Hematopoietic multipotent progenitor cell treated with erythropoietin and hydrocortisone succinate and interleukin-3 and kit ligand, for 4 days (in vitro differentiated cells): ENCODE measurements at regions not wholly inside any gene's neighbourhood (a gene's known extent, or its start where the extent isn't known, plus 50 kb on each side); places are given as distances from the start of the nearest gene placed in this dataset.

ENCODE experiments used
- DNase-seq: peaks from one replicate; pipeline ENCODE4 v3.0.0-alpha.2; 2015

- no peak for DNase-seq
Measured at GRCh38 chr12:19065223-19065622, 64.3 kb upstream of the PLEKHA5 start.

- no peak for DNase-seq
Measured at GRCh38 chr12:19065871-19066270, 63.7 kb upstream of the PLEKHA5 start.

GRCh38 chr12:19066475-19067001, 63.0 kb upstream of the PLEKHA5 start:
- no peak for DNase-seq

GRCh38 chr12:19068137-19068536, 61.4 kb upstream of the PLEKHA5 start:
- DNase-seq: no peak

- no peak for DNase-seq
Measured at GRCh38 chr12:19070341-19070740, 59.2 kb upstream of the PLEKHA5 start.

GRCh38 chr12:19074700-19075099, 54.8 kb upstream of the PLEKHA5 start:
- DNase-seq: no peak

GRCh38 chr12:19075711-19076340, 53.7 kb upstream of the PLEKHA5 start:
- no peak for DNase-seq
